ENCODE measurements at regions not wholly inside any gene's neighbourhood (a gene's known extent, or its start where the extent isn't known, plus 50 kb on each side); places are given as distances from the start of the nearest gene placed in this dataset.

- no peak for TF ChIP-seq CTCF (IDR thresholded peaks at IDR 0.05; ENCODE audit: low read depth, low read length)
- no peak overlapping the region for H3K4me3 ChIP-seq (ENCODE audit: low read depth, low read length)
These were observed 666.0 kb upstream of the NR2F2 start for GRCh38 chr15:95664450-95664849.

GRCh38 chr15:95669146-95669922 is 661.2 kb upstream of the NR2F2 start:
- no peak for TF ChIP-seq CTCF (IDR thresholded peaks at IDR 0.05; ENCODE audit: low read depth, low read length)
- peak overlapping the region; percentile 20; the same call in 1 of the 2 replicates for H3K4me3 ChIP-seq (ENCODE audit: low read depth, low read length)

- TF ChIP-seq CTCF (IDR thresholded peaks at IDR 0.05; ENCODE audit: low read depth, low read length) = no peak
These were observed 656.5 kb upstream of the NR2F2 start for GRCh38 chr15:95674031-95674430.

GRCh38 chr15:95676500-95676899 is 654.0 kb upstream of the NR2F2 start:
- no peak for TF ChIP-seq CTCF (IDR thresholded peaks at IDR 0.05; ENCODE audit: low read depth, low read length)
- no peak overlapping the region for H3K4me3 ChIP-seq (ENCODE audit: low read depth, low read length)

More at GRCh38 chr15:95674031-95674430, 656.5 kb upstream of the NR2F2 start:
- no peak overlapping the region for H3K4me3 ChIP-seq (ENCODE audit: low read depth, low read length)

- H3K4me3 ChIP-seq (ENCODE audit: low read depth, low read length) = no peak overlapping the region
- no peak for TF ChIP-seq CTCF (IDR thresholded peaks at IDR 0.05; ENCODE audit: low read depth, low read length)
These were observed 650.5 kb upstream of the NR2F2 start for GRCh38 chr15:95679847-95680582.

- no peak for TF ChIP-seq CTCF (IDR thresholded peaks at IDR 0.05; ENCODE audit: low read depth, low read length)
- H3K4me3 ChIP-seq (ENCODE audit: low read depth, low read length) = no peak overlapping the region
These were observed 649.8 kb upstream of the NR2F2 start for GRCh38 chr15:95680728-95681127.
